NCI-H82 treated with DMSO at 0.1 percent for 48 hours (cell line): ENCODE measurements at regions not wholly inside any gene's neighbourhood (a gene's known extent, or its start where the extent isn't known, plus 50 kb on each side); places are given as distances from the start of the nearest gene placed in this dataset.

Experiments
- DNase-seq: peaks from one replicate; lab custom pipeline; 2025; ENCODE audit not compliant: unreplicated experiment; lab: John Stamatoyannopoulos, UW

DNA sequence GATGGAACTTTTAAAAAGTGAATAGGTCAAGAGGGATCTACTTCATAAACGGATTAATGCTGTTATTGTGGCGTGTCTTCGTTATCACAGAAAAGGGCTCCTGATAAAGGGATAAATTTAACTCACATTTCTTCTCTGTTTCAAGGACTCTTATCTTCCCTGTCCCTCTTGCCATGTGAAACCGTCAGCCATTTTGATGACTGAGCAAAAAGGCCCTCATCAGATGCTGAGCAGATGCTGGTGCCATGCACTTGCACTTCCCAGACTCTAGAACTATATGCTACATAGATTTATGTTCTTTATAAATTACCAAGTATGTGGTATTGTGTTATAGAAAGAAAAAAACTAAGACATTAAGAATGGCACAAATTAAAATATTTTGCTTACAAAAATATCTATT, 1011.8 kb upstream of the GBE1 start:
- no peak for DNase-seq

DNA sequence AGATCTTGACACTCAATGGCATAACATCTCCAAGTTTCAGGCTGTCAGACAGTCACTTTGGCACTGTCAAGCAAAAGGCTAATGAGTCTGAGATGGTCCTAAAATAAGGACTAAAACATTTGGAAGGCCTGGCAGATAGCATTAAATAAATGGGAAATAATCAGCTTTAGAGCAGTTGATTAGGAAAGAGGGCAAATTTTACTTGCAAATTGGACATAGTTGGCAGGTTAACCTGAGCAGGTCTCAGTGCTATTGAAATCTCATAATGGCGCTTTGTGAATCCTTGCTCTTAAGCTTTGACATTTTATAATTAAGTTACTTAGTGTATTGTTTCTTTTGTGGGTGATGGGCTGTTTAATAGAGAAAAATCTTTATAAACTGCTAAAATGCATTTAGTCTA, 1003.1 kb upstream of the GBE1 start:
- DNase-seq: no peak

DNA sequence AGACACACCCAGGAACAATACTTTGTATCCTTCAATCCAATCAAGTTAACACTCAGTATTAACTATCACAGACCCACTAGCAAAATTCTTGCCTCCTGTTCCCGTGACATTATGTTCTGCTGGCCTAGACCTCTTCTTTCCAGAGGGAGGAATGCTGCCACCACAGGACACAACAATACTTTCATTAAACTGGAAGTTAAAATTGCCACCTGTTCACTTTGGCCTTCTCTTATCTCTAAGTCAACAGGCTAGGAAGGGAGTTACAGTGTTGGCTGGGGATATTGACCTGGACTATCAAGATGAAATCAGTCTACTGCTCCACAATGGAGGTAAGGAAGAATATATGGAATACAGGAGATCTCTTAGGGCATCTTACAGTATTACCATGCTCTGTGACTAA, 1000.4 kb upstream of the GBE1 start:
- DNase-seq: no peak

GRCh38 chr3:82745544-82745943, 984.1 kb upstream of the GBE1 start:
- no peak for DNase-seq

- no peak for DNase-seq
These were observed 981.8 kb upstream of the GBE1 start for GRCh38 chr3:82743196-82743595.

DNA sequence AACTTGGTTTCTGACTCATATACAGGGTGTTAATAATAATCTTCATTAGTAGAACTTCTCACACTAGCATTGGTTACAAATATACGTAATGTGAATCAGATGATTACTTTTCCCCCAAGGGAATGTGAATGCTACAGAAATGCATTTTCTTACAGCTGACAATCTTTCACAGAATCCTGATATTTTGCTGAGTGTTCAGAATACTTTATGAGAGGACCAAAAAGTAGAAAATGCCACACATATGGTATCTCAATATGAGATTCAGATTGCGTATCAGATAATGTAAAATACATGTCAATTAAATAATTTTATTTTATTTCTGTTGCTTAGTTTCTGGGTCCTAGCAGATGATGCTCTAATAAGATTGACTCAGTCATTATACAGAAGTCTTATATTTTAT, 979.9 kb upstream of the GBE1 start:
- DNase-seq: no peak

DNA sequence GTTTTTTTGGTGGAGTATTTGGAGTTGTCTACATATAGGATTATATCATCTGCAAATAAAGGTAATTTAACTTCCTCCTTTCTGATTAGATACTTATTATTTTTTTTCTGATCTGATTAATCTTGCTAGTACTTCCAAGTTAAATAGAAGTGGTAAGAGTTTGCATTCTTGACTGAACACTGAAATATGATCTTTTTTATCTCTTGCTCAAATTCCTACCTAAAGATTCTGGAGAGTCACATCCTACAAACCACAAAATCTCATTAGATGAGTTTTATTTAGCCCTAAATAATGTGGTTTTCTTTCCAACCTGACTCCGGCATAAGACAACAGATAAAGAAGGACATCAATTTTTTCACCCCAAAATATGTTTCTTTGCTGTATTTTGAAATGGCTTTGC, 977.9 kb upstream of the GBE1 start:
- DNase-seq: no peak

DNA sequence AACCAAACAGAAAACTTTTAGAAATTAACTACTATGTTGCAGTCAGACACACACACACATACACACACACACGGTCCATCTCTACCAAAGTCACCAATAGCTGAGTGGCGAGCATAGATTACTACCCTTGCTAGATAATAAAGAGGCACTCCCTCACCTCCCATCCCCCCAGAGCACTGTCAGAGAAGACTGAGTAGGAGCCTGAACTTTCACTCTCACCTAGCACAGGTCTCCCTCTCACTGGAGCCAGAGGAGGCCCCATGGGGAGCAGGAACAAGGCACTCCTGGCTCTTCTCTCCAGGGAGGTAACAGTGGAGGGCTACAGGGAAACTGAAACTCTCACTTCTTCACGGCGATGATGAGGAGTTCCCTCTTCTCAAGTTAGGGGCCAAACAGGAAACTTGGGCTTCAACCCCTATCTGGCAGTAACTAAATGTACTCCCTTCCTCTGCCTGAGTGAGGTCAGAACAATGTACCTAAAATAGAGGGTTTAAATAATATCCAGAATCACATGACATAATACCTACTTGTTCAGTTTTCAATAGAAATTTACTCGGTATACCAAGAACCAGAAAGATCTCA, 975.3 kb upstream of the GBE1 start:
- DNase-seq: no peak

DNA sequence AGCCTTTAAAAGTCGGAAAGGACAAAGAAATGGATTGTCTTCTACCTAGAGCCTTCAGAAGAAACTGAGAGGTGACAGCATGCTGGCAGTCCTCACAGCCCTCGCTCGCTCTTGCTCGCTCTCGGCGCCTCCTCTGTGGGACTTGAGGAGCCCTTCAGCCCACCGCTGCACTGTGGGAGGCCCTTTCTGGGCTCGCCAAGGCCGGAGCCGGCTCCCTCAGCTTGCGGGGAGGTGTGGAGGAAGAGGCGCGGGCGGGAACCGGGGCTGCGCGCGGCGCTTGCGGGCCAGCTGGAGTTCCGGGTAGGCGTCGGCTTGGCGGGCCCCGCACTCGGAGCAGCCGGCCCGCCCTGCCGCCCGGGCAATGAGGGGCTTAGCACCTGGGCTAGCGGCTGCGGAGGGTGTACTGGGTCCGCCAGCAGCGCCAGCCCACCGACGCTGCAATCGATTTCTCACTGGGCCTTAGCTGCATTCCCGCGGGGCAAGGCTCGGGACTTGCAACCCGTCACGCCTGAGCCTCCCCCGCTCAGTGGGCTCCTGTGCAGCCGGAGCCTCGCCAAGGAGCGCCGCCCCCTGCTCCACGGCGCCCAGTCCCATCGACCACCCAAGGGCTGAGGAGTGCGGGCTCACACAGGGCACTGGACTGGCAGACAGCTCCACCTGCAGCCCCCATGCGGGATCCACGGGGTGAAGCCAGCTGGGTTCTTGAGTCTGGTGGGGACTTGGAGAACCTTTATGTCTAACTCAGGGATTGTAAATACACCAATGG, 953.8 kb upstream of the GBE1 start:
- no peak for DNase-seq

DNA sequence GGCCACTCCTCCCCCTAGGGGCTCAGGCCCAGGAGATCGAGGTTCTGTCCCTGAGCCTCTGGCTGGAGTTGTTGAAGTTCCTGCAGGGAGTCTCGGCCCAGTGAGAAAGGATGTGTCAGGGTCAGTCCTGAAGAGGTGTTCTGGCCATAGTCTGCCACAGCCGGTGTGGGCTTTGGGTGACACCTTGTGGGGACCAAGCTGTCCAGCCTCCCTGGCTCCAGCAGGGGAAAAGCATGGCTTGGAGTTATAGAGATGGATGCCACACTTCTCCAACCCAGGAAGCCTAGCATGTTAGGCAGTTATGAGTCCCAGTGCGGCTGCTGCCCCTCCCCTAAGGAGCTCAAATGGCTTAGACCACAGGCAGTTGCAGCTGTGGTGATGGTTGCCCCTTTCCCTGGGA, 945.6 kb upstream of the GBE1 start:
- no peak for DNase-seq

DNA sequence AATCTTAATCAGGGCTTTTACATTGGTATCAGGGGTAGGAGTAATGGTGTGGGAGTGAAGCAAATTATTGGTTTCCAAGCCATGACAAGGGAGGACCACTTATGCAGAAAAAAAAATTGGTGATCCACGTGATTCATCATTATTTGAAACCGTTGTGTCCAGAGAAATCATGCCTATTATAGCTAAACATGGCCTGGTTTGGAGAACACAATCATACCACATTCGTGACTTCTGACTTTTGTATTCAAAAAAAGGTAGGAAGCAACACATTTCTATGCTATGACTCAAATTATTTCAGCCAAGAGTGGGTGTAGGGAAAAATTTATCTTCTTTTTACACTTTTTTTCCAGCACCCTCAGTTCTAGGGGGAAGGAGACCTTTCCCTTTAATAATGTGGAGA, 924.3 kb upstream of the GBE1 start:
- DNase-seq: no peak

DNA sequence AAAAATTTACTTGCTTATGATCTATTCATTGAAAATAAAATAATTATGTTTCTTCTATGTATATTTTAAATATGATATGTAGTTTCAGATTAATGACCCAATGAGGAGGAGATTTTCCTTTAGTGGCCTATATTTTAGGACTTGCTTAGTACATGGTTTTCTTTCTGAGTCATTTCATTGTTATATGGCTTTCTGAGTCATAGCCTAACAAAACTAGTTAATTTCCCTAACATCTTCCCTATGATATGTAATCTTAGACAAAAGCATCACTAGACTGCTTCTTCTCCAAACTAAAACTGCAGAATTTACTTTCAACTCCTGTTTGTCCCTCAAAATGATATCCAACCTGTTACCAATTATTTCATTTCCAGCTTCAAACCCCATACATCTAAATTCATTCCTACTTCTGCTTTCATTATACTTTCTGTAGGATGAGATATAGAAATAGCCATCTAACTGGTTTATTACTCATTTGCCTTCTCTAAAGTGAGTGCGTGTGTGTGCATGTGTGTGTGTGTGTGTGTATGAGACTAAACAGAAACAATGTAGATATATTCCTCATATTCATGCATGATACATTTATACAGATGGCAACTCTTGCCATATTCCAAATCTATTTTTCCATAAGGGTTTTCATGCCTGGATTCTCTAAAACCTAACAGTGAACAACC, 915.0 kb upstream of the GBE1 start:
- no peak for DNase-seq

DNA sequence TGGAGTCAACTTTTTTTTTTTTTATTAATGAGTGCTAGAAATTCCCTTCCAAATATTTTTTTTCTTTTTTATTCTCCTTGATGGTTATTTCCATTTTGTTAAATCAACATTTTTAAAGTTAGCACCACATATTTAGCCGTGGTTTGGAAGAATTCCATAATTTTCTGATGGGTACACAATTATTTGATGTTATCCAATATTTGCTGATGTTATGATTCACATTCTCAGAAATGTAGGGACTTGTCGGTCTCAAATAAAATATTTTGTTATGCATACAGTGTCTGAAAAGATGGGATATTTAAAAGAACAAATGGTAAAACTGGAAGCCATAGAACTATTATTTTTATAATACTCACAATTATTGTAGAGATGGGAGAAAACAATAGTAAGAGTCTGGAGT, 911.5 kb upstream of the GBE1 start:
- no peak for DNase-seq

DNA sequence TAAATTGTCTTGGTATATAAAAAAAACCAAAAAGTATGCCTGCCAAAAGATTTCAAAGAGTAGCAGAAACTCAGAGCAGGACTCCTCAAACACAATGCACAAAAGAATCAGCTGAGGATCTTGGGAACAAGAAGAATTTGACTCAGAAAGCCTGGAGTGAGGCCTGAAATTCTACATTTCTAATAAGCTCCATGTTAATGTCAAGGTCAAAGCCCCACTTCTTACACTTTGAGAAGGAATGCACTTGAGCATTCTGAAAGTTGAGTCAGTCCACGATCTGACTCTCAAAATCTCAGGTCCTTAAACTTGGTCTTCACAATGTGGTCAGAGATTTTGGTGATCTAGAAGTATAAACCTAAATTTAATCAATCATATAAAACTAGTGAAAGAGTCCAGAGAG, 910.0 kb upstream of the GBE1 start:
- no peak for DNase-seq

DNA sequence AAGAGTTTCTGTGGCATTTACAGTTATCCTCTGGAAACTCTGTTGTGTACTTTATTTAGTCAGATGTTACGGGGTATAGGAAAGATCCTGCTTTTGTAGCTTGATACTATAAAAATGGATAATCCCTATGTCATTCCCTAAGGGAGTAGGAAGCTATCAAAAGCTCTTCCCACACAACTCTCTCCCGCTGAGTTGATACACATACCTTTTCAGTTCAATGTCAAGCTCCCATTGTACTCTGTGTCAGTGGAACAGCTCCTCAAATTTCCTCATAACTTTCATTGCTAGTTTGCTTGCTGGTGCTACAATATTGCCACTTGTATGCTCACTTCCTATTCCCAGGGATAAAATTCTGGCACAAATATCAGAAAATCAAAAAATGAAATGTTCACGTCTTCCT, 893.3 kb upstream of the GBE1 start:
- DNase-seq: no peak

- DNase-seq: no peak
These were observed 882.5 kb upstream of the GBE1 start for GRCh38 chr3:82643948-82644347.

DNA sequence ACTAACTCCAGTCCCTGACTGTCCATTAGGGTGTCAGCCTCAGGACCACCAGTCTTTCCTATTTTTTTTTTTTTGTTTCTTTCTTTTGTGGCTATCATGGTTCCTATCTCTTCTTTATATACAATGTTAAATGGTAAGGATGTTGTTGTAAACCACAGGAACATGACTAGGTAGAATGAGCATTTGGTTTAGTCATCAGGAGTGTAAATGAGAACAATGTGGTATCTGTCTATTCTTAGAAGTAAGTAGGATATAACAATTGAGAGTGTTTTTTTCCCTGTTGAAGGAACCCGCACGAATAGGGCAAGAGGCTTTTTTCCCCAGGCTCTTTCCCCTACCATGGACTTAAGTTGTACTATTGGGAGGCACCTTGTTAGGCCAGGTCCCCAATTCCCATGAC, 880.3 kb upstream of the GBE1 start:
- no peak for DNase-seq

GRCh38 chr3:82640254-82640653, 878.8 kb upstream of the GBE1 start:
- no peak for DNase-seq

DNA sequence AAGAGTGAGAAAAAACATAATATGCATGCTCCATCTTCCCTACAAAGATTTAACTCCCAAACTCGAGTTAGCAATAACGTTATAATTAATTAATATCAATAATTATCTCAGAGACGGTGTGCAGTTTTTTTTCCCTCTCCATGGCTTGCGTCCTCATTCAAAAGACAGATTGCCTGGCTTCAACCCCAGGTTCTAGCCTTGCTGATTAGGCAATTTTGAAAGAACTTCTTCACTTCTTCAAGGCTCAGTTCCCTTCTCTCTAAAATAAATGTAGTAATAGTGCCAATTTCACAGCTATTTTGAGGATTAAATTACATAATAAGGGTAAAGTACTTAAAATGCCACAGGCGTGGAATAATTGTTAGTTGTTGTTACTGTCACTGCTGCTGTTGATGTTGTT, 876.1 kb upstream of the GBE1 start:
- DNase-seq: no peak

- DNase-seq: no peak
These were observed 874.7 kb upstream of the GBE1 start for GRCh38 chr3:82636177-82636576.

- DNase-seq: no peak
These were observed 871.9 kb upstream of the GBE1 start for GRCh38 chr3:82633319-82633718.

- DNase-seq: no peak
These were observed 868.5 kb upstream of the GBE1 start for GRCh38 chr3:82629937-82630336.
